Keratinocyte (primary cell): ENCODE measurements at regions not wholly inside any gene's neighbourhood (a gene's known extent, or its start where the extent isn't known, plus 50 kb on each side); places are given as distances from the start of the nearest gene placed in this dataset.

Source experiments
- EZH2 ChIP-seq: IDR thresholded peaks from one replicate; pipeline ENCODE4 v1.6.1; 2012; ENCODE audit warnings: inconsistent platforms, mild to moderate bottlenecking, low read length, moderate library complexity
- TF ChIP-seq, protein P1 (sequence below), 3 experiments: IDR thresholded peaks in 1 of 3; conservative IDR thresholded peaks in 1 of 3; optimal IDR thresholded peaks in 1 of 3; 2 replicates in 2 of 3; 3 replicates in 1 of 3; pipeline versions ENCODE3 to v1.5.1; 2011; ENCODE audit warnings: low read length in 3 of 3, mild to moderate bottlenecking in 3 of 3, moderate library complexity in 2 of 3, control low read depth in 1 of 3, inconsistent platforms in 1 of 3; ENCODE audit not compliant: insufficient read depth in 2 of 3; ENCODE audit errors: extremely low read depth in 1 of 3

GRCh38 chr4:117491516-117491915 lies 406.1 kb upstream of the TRAM1L1 start:
- no peak for TF ChIP-seq EZH2
- TF ChIP-seq, protein P1, sequence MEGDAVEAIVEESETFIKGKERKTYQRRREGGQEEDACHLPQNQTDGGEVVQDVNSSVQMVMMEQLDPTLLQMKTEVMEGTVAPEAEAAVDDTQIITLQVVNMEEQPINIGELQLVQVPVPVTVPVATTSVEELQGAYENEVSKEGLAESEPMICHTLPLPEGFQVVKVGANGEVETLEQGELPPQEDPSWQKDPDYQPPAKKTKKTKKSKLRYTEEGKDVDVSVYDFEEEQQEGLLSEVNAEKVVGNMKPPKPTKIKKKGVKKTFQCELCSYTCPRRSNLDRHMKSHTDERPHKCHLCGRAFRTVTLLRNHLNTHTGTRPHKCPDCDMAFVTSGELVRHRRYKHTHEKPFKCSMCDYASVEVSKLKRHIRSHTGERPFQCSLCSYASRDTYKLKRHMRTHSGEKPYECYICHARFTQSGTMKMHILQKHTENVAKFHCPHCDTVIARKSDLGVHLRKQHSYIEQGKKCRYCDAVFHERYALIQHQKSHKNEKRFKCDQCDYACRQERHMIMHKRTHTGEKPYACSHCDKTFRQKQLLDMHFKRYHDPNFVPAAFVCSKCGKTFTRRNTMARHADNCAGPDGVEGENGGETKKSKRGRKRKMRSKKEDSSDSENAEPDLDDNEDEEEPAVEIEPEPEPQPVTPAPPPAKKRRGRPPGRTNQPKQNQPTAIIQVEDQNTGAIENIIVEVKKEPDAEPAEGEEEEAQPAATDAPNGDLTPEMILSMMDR (optimal IDR thresholded peaks at IDR 0.05 in 1 of 3, IDR thresholded peaks at IDR 0.05 in 1 of 3, conservative IDR thresholded peaks at IDR 0.05 in 1 of 3; ENCODE audit: extremely low read depth in 1 of 3, insufficient read depth in 2 of 3, low read length in 3 of 3) = no peak
